ENCODE measurements at regions not wholly inside any gene's neighbourhood (a gene's known extent, or its start where the extent isn't known, plus 50 kb on each side); places are given as distances from the start of the nearest gene placed in this dataset.

DNA sequence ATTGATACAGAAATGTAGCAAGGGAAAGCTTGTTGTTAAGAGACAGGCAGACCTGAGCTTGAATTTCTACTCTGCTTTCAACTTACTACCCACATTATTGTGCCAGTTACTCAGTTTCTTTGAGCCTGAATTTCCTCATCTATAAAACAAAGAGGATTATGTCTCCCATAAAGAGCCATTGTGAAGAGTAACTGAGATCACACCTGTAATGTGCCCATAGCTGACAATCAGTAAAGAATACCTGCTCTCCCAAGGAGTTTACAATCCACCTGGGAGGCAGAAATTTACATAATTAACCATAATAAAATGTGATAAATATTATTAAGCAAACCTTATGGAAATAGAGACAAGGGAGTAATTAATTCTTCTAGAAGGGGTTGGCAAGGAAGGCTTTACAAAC, 204.9 kb downstream of the EPM2A start:
- H3K27me3 ChIP-seq: no peaks in the 10 kb centered on the region
- H3K4me1 ChIP-seq: no peaks in the 10 kb centered on the region
- H3K36me3 ChIP-seq: no peaks in the 10 kb centered on the region
- DNase-seq: no peak
- no peaks in the 10 kb centered on the region for H3K9me3 ChIP-seq
- TF ChIP-seq, protein P1, sequence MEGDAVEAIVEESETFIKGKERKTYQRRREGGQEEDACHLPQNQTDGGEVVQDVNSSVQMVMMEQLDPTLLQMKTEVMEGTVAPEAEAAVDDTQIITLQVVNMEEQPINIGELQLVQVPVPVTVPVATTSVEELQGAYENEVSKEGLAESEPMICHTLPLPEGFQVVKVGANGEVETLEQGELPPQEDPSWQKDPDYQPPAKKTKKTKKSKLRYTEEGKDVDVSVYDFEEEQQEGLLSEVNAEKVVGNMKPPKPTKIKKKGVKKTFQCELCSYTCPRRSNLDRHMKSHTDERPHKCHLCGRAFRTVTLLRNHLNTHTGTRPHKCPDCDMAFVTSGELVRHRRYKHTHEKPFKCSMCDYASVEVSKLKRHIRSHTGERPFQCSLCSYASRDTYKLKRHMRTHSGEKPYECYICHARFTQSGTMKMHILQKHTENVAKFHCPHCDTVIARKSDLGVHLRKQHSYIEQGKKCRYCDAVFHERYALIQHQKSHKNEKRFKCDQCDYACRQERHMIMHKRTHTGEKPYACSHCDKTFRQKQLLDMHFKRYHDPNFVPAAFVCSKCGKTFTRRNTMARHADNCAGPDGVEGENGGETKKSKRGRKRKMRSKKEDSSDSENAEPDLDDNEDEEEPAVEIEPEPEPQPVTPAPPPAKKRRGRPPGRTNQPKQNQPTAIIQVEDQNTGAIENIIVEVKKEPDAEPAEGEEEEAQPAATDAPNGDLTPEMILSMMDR (IDR thresholded peaks at IDR 0.05): no peak
- intact Hi-C loops (cut with DNase I): no loop called here
- no peak overlapping the region for H3K4me3 ChIP-seq
- no peak overlapping the region for H3K9ac ChIP-seq (ENCODE audit: low read depth in 2 of 2, low read length in 2 of 2)
- no peak overlapping the region for H3K27ac ChIP-seq

DNA sequence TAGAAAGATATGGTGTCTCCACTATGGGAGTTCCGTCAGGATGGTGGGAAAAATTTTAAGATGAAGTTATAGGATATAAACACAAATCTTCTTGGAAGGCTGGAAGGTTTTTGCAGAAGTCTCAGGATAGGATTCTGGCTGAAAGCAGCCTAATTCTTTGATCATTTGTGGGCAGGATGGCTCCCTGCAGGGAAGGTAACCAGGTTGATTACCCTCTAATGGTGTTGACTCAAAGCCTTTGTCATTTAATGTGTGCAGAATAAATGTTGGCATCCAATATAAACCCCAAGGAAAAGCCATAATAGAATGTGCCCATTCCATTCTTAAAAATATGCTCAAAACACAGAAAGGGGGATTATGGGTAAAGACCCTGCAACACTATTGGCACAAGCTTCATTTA, 204.3 kb downstream of the EPM2A start:
- Histone ChIP-seq H3K4me3 (no peak overlapping the region), H3K4me1 (no peaks in the 10 kb centered on the region), H3K27ac (no peak overlapping the region), H3K27me3 (no peaks in the 10 kb centered on the region), H3K9ac (ENCODE audit: low read depth in 2 of 2, low read length in 2 of 2) (no peak overlapping the region), H3K36me3 (no peaks in the 10 kb centered on the region), H3K9me3 (no peaks in the 10 kb centered on the region)
- TF ChIP-seq, protein P1 (IDR thresholded peaks at IDR 0.05): no peak
- intact Hi-C loops (cut with DNase I): no loop called here
- DNase-seq: no peak

DNA sequence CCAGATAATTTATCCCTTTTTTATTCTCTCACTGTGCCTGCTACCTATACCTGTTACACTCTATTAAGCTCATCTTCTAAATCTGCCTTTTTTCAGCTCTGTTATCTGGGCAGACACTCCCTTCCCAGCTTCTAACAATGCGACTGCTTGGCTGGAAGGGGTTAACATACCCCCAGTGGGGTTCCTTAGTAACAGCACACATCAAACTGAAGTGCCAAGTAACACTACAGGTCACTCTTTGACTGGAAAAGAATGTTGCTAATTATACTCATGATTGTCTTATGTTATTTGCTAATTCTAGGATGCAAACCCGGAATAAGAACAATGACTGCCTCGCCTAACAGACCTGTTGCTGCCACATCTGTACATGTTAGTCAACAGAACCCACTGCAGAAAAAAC, 203.5 kb downstream of the EPM2A start:
- H3K4me3 ChIP-seq: no peak overlapping the region
- intact Hi-C loops (cut with DNase I): no loop called here
- TF ChIP-seq, protein P1 (IDR thresholded peaks at IDR 0.05): no peak

DNA sequence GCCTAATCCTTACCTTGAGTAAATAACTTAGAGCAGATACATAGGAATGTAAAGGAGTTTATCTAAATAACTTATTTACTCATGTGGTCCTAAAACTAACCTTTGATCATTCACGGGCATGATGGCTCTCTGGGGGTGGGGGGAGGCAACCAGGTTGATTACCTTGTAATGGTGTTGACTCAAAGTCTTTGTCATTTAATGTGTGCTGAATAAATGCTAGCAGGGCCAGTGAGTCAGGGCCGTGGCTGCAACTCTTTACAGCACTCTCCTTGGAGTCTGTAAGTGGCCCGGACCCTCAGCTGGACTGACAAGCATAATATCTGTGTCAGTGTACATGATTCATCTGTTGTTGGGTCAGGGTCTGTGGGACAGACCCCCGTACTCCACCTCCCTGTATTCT, 203.0 kb downstream of the EPM2A start:
- Histone ChIP-seq H3K4me1 (no peaks in the 10 kb centered on the region), H3K27me3 (no peaks in the 10 kb centered on the region), H3K4me3 (no peak overlapping the region), H3K27ac (no peak overlapping the region), H3K36me3 (no peaks in the 10 kb centered on the region), H3K9me3 (no peaks in the 10 kb centered on the region), H3K9ac (ENCODE audit: low read depth in 2 of 2, low read length in 2 of 2) (no peak overlapping the region)
- DNase-seq: no peak
- TF ChIP-seq, protein P1 (IDR thresholded peaks at IDR 0.05): no peak
- intact Hi-C loops (cut with DNase I): no loop called here

More for the DNA sequence above, 203.5 kb downstream of the EPM2A start:
- no peak overlapping the region for H3K27ac ChIP-seq
- H3K9ac ChIP-seq (ENCODE audit: low read depth in 2 of 2, low read length in 2 of 2): no peak overlapping the region
- H3K9me3 ChIP-seq: no peaks in the 10 kb centered on the region
- no peaks in the 10 kb centered on the region for H3K4me1 ChIP-seq
- DNase-seq: no peak
- no peaks in the 10 kb centered on the region for H3K27me3 ChIP-seq
- H3K36me3 ChIP-seq: no peaks in the 10 kb centered on the region

DNA sequence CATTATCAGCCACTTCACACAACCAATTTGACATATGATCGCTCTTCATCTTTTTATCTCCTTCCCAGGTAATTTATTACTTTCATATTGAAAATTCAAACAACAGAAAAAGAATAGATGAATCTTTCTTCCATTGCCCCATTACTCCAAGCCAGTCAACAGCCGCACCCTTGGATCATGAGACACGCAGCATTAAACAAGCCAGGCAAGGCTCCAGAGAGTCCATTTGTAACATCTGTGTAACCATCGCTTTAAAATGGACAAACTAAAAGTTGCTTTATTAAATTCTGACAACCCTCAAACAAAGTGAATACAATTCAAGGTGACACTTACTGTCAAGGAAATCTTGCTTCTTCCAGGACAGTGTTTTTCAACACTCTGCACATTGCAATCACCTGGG, 200.3 kb downstream of the EPM2A start:
- Histone ChIP-seq H3K4me3 (no peak overlapping the region), H3K27me3 (no peaks in the 10 kb centered on the region), H3K9ac (ENCODE audit: low read depth in 2 of 2, low read length in 2 of 2) (no peak overlapping the region), H3K27ac (no peak overlapping the region), H3K4me1 (no peaks in the 10 kb centered on the region), H3K36me3 (no peaks in the 10 kb centered on the region), H3K9me3 (no peaks in the 10 kb centered on the region)
- intact Hi-C loops (cut with DNase I): no loop called here
- no peak for DNase-seq
- TF ChIP-seq, protein P1 (IDR thresholded peaks at IDR 0.05): no peak

DNA sequence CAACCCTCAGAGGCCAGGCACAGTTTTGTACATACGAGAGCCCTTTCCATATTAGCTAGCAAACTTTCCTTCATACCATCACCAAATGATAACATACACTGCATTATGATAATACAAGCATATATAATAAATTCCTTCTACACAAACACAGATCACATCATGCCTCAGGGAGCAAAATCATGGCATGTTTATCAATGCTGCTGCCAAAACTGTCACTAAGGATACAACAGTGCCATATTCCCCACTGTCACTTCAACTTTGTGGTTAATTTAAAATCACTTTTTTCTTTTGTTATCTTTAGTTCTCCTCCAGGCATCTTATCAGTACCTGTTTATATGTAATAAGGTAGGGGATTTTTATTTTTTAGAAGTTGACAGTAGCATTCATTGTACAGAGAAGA, 196.3 kb downstream of the EPM2A start:
- Histone ChIP-seq H3K27me3 (no peaks in the 10 kb centered on the region), H3K4me3 (no peak overlapping the region), H3K27ac (no peak overlapping the region), H3K9ac (ENCODE audit: low read depth in 2 of 2, low read length in 2 of 2) (no peak overlapping the region), H3K4me1 (no peaks in the 10 kb centered on the region), H3K36me3 (no peaks in the 10 kb centered on the region), H3K9me3 (no peaks in the 10 kb centered on the region)
- no peak for DNase-seq
- TF ChIP-seq, protein P1 (IDR thresholded peaks at IDR 0.05): no peak
- intact Hi-C loops (cut with DNase I): no loop called here
